HG03196 (cell line): ENCODE measurements at regions not wholly inside any gene's neighbourhood (a gene's known extent, or its start where the extent isn't known, plus 50 kb on each side); places are given as distances from the start of the nearest gene placed in this dataset.
"Not testable (repeated sequence)": the region's sequence is repeated elsewhere in the genome, so short reads cannot be mapped to it uniquely, and the experiment has no call there.

ENCODE experiments used
- ATAC-seq: cut with Tn5 transposase; IDR thresholded peaks from one replicate; pipeline ENCODE4 v1.9.1; 2021; ENCODE audit not compliant: unreplicated experiment

DNA sequence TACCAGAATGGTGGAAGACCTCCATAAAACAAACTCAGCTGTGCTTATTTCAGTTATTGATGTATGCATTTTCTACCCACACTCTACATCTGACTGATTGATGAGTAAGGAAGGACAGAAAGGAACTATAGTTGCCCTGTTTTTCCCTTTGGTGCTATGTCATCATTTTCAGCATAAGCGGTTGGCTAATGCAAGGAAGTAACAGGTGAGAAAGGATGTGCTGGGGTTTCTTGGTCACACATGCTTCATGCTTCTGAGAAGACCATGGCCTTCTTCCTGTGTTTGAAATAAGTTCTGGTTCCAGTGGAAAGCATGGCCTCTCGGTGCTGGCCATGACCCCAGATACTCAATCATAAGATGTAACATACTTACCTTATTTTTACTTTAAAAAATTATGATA lies 541.2 kb downstream of the PTPRU start:
- ATAC-seq = no peak

- no peak for ATAC-seq
These were observed 538.0 kb downstream of the PTPRU start for GRCh38 chr1:29774355-29774754.

- ATAC-seq = no peak
These were observed 536.3 kb downstream of the PTPRU start for GRCh38 chr1:29772584-29773100.

- no peak for ATAC-seq
These were observed 531.6 kb downstream of the PTPRU start for GRCh38 chr1:29767769-29768425.

GRCh38 chr1:29767088-29767685 lies 530.9 kb downstream of the PTPRU start:
- ATAC-seq = no peak

DNA sequence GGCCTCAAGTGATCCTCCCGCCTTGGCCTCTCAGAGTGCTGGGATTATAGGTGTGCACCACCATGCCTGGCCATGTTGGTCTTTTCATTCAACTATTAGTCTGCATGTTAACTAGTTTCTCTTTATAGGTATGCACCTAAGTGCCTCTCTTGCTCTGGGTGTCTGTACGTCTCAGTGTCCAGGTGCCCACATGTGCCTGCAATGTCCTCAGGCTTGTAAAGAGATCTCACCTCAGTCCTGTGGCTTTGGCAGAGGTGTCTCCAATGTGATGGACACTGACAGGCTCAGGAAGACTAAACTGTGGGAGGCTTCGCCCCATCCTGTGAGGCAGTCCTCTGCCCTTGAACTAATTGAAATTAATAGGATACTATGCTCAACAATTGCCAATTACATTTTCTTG lies 526.3 kb downstream of the PTPRU start:
- no peak for ATAC-seq

DNA sequence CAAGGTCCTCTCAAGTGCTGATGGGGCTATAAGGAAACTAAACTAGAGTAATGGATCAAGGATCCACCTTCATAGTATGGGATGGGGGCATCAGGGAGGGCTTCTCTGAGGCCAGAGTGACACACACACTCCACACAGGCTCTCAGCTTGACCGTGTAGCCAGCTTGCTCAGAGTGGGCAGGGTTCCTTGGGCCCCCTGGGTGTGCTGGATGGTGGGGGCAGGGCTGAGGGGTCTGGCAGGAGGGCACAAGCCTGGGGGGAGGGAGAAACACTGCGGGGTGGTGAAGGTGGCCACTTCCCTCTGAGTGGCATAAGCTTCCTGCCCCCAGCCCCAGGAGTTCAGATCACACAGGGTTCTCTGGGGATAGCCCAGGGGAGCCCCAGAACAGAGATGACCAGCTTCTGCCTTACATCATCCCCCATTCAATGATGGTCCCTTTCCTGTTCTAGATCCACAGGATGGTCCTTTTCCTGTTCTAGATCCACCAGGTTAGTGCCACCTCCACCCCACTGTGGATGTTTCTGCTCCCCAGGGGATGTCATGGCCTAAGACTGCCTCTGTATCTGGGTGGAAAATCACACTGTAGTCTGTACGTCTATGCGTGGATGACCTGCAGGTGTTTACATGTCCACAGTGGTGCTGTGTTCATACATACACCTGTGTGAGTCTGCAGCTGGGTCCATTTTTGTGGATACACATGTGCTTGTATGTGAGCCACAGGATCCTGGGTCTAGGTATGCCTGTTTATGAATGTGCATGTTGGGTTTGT lies 525.0 kb downstream of the PTPRU start:
- ATAC-seq = no peak

- no peak for ATAC-seq
These were observed 523.8 kb downstream of the PTPRU start for GRCh38 chr1:29760067-29760564.

- no peak for ATAC-seq
These were observed 522.6 kb downstream of the PTPRU start for GRCh38 chr1:29758781-29759499.

DNA sequence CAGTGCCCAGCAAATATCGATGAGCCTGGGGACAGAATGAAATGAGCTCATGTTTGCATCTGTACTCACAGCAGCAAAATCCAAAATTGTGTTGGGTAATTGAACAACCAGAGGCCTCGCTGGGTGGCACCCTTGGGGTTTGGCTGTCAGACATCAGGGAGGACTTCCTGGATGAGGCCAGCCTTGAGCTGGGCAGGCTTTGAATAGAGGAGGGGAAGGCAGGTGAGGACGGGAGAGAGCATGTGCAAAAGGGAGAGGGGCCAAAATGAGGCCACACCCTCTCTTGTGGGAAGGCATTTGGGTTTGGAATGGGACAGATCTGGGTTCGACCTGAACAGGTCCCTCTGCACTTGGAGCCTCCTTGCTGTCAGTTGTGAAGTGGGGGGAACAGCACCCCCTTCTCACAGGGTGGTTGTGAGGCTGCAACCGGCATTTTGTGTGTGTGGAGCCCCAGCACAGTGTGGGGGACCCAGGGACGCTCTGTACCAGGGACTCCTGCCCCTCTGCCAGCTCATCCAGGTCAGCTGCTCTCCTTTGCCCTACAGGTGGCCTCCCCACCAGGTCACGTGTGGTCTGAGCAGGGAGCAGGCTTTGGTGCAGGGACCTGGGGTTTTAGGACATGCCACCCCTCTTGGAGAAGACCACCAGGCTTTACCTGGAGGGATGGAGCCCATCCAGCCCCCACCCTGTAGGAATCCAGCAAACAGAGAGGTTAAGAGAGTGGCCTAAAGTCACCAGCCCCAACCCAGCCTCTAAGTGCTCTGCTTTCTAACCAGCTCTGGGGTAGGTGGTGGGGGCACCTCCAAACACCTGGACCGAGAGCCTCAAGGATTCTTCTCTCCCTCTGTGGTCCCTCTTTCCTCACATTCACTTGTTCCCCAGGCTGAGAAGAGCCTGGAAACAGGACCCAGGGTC lies 521.8 kb downstream of the PTPRU start:
- no peak for ATAC-seq

- ATAC-seq = no peak
These were observed 520.8 kb downstream of the PTPRU start for GRCh38 chr1:29756901-29757725.

- no peak for ATAC-seq
These were observed 520.2 kb downstream of the PTPRU start for GRCh38 chr1:29756498-29756897.

DNA sequence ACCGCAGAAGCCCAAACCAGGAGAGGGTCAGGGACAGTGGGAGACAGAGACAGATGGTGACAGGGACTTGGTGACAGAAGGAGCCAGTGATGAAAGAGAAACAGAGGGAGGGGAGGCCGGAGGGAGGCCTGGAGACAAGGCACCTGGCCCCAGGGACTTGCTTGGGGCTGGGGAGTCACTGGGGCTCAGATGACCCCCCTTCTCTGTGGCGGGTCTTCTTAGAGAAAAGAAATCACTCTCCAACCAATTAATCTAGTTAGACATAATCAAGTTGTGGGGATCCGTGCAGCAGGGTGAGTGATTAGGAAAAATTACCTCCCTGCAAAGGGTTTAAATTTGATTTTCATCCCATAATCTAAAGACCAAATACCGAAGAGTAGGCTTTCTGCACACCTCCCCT lies 519.8 kb downstream of the PTPRU start:
- ATAC-seq = no peak

DNA sequence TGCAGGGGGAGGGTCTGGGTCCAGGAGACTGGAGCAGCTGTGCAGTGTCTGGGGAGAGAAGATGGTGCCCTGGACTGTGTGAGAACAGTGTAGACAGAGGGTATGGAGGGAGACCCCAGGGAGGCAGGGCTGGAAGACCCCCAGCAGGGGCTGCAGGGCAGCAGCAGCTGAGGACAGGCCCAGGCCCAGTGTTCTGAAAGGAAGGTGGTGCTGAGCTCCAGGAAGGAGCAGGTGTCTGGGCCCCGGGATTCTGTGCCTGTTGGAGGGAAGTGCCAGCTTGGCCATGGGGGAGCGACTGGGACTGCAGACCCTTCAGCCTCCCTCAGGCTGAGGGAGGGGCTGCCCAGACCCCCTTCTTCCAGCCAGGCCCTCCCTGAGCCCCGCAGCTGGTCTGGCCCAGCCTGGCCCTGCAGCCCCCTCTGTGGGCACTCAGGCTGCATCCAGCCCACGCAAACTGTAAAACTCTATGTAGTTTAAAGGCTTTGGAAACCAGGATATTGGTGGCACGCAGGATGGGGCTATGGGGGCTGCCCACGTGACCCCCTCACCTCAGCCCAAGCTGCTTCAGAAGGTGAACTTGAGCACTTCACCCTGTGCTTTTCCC lies 519.2 kb downstream of the PTPRU start:
- ATAC-seq = not testable (repeated sequence)

GRCh38 chr1:29754573-29755375 lies 518.5 kb downstream of the PTPRU start:
- ATAC-seq = no peak

- ATAC-seq = no peak
These were observed 517.6 kb downstream of the PTPRU start for GRCh38 chr1:29753771-29754572.

GRCh38 chr1:29753244-29753643 lies 516.9 kb downstream of the PTPRU start:
- no peak for ATAC-seq
